Nephron (organoid): ENCODE measurements at regions not wholly inside any gene's neighbourhood (a gene's known extent, or its start where the extent isn't known, plus 50 kb on each side); places are given as distances from the start of the nearest gene placed in this dataset.

Source experiments
- H3K27ac Mint-ChIP-seq, 3 experiments: 2 replicates each; pipeline ENCODE4 v1.8.0; 2020; ENCODE audit warnings: mixed read lengths in 3 of 3, mild to moderate bottlenecking in 2 of 3, moderate library complexity in 1 of 3
- H3K27me3 Mint-ChIP-seq: 2 replicates; pipeline ENCODE4 v1.8.0; 2021; ENCODE audit warnings: low read depth, mild to moderate bottlenecking, moderate library complexity, mixed read lengths
- H3K36me3 Mint-ChIP-seq: 2 replicates; pipeline ENCODE4 v1.8.0; 2020; ENCODE audit warnings: low read depth, mixed read lengths
- H3K4me1 Mint-ChIP-seq: 2 replicates; pipeline ENCODE4 v1.8.0; 2020; ENCODE audit warnings: mixed read lengths
- H3K4me3 Mint-ChIP-seq, 3 experiments: 2 replicates each; pipeline ENCODE4 v1.8.0; 2020; ENCODE audit warnings: mild to moderate bottlenecking in 3 of 3, mixed read lengths in 3 of 3, moderate library complexity in 2 of 3
- H3K9me3 Mint-ChIP-seq: 2 replicates; pipeline ENCODE4 v1.8.0; 2020; ENCODE audit warnings: mixed read lengths
- TF ChIP-seq, protein P1 (sequence below), 3 experiments: fragments of 200-600 bp; sonication (generic); IDR thresholded peaks; one replicate each; pipeline ENCODE4 v1.5.0; 2021; ENCODE audit warnings: antibody characterized with exemption in 3 of 3; ENCODE audit not compliant: unreplicated experiment in 3 of 3

DNA sequence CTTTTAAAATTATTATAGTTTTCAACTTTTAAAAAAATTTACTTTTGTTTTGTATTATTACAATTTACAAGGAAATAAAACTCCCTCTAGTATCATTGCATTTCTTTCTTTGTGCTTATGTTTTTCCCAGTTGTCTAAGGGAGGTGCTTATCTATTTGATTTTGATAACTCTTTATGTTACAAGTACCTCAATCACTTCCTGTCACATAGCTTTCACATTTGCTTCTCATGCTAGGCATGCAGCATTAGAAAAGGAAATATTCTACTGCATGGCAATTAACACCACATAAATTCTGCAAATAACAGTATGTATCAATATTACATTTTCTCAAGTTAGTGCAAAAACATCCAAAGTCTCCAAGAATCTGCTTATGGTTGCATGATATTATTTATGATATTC is 180.3 kb upstream of the HS3ST1 start:
- Mint-ChIP-seq H3K4me3 (no peak overlapping the region), H3K36me3 (no peaks in the 10 kb centered on the region), H3K4me1 (no peaks in the 10 kb centered on the region), H3K27me3 (no peaks in the 10 kb centered on the region), H3K27ac (no peak overlapping the region), H3K9me3 (no peaks in the 10 kb centered on the region)
- TF ChIP-seq, protein P1, sequence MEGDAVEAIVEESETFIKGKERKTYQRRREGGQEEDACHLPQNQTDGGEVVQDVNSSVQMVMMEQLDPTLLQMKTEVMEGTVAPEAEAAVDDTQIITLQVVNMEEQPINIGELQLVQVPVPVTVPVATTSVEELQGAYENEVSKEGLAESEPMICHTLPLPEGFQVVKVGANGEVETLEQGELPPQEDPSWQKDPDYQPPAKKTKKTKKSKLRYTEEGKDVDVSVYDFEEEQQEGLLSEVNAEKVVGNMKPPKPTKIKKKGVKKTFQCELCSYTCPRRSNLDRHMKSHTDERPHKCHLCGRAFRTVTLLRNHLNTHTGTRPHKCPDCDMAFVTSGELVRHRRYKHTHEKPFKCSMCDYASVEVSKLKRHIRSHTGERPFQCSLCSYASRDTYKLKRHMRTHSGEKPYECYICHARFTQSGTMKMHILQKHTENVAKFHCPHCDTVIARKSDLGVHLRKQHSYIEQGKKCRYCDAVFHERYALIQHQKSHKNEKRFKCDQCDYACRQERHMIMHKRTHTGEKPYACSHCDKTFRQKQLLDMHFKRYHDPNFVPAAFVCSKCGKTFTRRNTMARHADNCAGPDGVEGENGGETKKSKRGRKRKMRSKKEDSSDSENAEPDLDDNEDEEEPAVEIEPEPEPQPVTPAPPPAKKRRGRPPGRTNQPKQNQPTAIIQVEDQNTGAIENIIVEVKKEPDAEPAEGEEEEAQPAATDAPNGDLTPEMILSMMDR (IDR thresholded peaks at IDR 0.05; ENCODE audit: unreplicated experiment in 3 of 3), result no peak

- H3K27ac Mint-ChIP-seq, result no peak overlapping the region
- no peaks in the 10 kb centered on the region for H3K4me1 Mint-ChIP-seq
- H3K36me3 Mint-ChIP-seq, result no peaks in the 10 kb centered on the region
- H3K9me3 Mint-ChIP-seq, result no peaks in the 10 kb centered on the region
- TF ChIP-seq, protein P1 (IDR thresholded peaks at IDR 0.05; ENCODE audit: unreplicated experiment in 3 of 3), result no peak
- no peaks in the 10 kb centered on the region for H3K27me3 Mint-ChIP-seq
- H3K4me3 Mint-ChIP-seq, result no peak overlapping the region
Measured at GRCh38 chr4:11606078-11606477, 177.4 kb upstream of the HS3ST1 start.

GRCh38 chr4:11605597-11605996 is 176.9 kb upstream of the HS3ST1 start:
- H3K4me1 Mint-ChIP-seq, result no peaks in the 10 kb centered on the region
- TF ChIP-seq, protein P1 (IDR thresholded peaks at IDR 0.05; ENCODE audit: unreplicated experiment in 3 of 3), result no peak

DNA sequence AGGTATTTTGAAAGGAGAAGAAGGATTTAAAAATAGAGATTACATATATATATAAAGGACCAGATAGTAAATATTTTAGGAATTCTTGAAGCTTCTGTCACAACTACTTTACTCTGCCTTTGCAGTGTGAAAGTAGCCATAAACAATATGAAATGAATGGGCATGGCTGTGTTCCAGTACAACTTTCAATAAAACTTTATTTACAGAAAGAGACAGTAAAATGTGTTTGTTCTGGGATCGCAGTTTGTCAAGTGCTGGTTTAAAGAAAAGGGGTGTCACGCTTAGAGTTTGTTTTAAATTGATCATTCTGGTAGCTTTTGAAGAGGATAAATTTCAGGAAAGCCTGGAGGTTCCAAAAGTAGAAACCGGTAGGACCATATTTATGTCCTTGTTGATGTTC is 176.1 kb upstream of the HS3ST1 start:
- Mint-ChIP-seq H3K9me3 (no peaks in the 10 kb centered on the region), H3K36me3 (no peaks in the 10 kb centered on the region), H3K27me3 (no peaks in the 10 kb centered on the region), H3K4me3 (no peak overlapping the region), H3K4me1 (no peaks in the 10 kb centered on the region), H3K27ac (no peak overlapping the region)
- TF ChIP-seq, protein P1 (IDR thresholded peaks at IDR 0.05; ENCODE audit: unreplicated experiment in 3 of 3), result no peak

More at GRCh38 chr4:11605597-11605996, 176.9 kb upstream of the HS3ST1 start:
- H3K27ac Mint-ChIP-seq, result no peak overlapping the region
- no peak overlapping the region for H3K4me3 Mint-ChIP-seq
- H3K9me3 Mint-ChIP-seq, result no peaks in the 10 kb centered on the region
- no peaks in the 10 kb centered on the region for H3K36me3 Mint-ChIP-seq
- no peaks in the 10 kb centered on the region for H3K27me3 Mint-ChIP-seq

GRCh38 chr4:11603591-11604194 is 175.0 kb upstream of the HS3ST1 start:
- Mint-ChIP-seq H3K27me3 (no peaks in the 10 kb centered on the region), H3K4me1 (no peaks in the 10 kb centered on the region), H3K27ac (no peak overlapping the region), H3K4me3 (no peak overlapping the region), H3K9me3 (no peaks in the 10 kb centered on the region), H3K36me3 (no peaks in the 10 kb centered on the region)
- TF ChIP-seq, protein P1 (IDR thresholded peaks at IDR 0.05; ENCODE audit: unreplicated experiment in 3 of 3), result no peak

DNA sequence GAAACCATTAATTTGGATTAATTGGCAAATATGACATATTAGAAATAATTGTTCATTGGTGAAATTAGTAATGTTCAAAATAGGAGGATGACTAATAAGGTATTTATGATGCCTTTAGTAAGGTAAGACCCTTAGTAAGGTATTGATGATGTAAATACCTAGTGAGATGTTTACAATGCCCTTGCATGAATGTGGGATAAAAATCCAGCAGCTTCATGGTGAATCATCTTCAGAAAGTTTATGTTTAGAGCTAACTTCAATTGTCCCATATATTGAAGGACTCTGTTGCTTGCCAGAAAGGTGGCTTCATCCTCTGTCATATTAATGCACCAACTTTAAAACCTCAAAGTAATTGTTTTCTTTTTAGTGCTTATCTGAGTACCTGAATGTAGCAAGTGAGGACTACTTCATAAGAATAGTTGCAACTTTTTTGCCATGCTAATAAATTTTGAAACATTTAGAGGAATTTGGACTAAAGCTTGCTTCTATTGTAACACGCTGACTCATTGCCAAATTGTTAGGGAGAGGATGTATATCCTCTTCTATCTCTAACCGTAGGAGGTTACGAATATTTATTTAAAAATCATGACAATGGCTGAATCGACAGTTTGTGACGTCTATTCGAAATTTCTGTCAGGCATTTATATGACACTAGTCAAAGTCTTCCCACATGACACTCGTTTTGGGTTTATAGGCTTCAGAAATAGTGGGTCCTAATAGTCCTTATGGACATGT is 174.1 kb upstream of the HS3ST1 start:
- no peak overlapping the region for H3K27ac Mint-ChIP-seq
- TF ChIP-seq, protein P1 (IDR thresholded peaks at IDR 0.05; ENCODE audit: unreplicated experiment in 3 of 3), result no peak

More for the DNA sequence above, 174.1 kb upstream of the HS3ST1 start:
- H3K4me3 Mint-ChIP-seq, result no peak overlapping the region
- no peaks in the 10 kb centered on the region for H3K9me3 Mint-ChIP-seq
- H3K36me3 Mint-ChIP-seq, result no peaks in the 10 kb centered on the region
- H3K27me3 Mint-ChIP-seq, result no peaks in the 10 kb centered on the region
- H3K4me1 Mint-ChIP-seq, result no peaks in the 10 kb centered on the region
